ENCODE measurements at regions not wholly inside any gene's neighbourhood (a gene's known extent, or its start where the extent isn't known, plus 50 kb on each side); places are given as distances from the start of the nearest gene placed in this dataset.

DNA sequence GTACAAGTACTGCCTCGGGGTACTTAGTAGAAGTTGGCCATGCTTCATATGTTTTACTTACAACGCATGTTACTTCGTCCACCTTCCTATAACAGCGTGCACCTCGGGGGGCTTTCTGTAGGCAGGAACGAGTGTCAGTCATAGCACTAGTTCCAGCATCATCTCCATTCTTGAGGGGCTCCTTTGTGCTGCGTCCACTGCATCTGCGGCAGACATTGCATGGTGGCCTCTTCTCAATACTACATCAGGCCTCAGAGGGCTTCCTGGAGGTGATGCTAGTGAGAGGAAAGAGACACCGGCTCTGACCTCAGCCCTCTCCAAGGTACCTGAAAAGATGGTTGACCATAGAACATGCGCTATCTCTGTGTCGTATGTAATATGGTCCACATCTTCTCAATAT is 121.2 kb upstream of the RTL1 start:
- Histone ChIP-seq H3K4me3 (ENCODE audit: insufficient read depth, low read length, poor library complexity, severe bottlenecking) (no peak overlapping the region), H3K9ac (ENCODE audit: low read length) (no peak overlapping the region), H3K79me2 (ENCODE audit: insufficient read depth, low read length) (no peaks in the 10 kb centered on the region), H3K9me2 (replicated peaks; ENCODE audit: insufficient read depth, low read length) (no peaks in the 10 kb centered on the region), H3K4me2 (ENCODE audit: low read depth, low read length, poor library complexity, severe bottlenecking) (no peak overlapping the region), H2AFZ (ENCODE audit: low read depth, low read length, severe bottlenecking) (no peak overlapping the region), H3K9me3 (ENCODE audit: insufficient read depth, low read length) (no peaks in the 10 kb centered on the region), H3K36me3 (ENCODE audit: low read length) (no peaks in the 10 kb centered on the region), H3K27ac (ENCODE audit: low read depth, low read length) (no peak overlapping the region), H3F3A (ENCODE audit: insufficient read depth) (no peaks in the 10 kb centered on the region), H4K20me1 (ENCODE audit: low read depth, low read length) (no peaks in the 10 kb centered on the region), H3K27me3 (ENCODE audit: low read length) (no peaks in the 10 kb centered on the region; the same call in 1 of the 2 replicates)
- no peak for TF ChIP-seq EZH2phosphoT487 (conservative IDR thresholded peaks at IDR 0.05; ENCODE audit: low read length)
- TF ChIP-seq, protein P1, sequence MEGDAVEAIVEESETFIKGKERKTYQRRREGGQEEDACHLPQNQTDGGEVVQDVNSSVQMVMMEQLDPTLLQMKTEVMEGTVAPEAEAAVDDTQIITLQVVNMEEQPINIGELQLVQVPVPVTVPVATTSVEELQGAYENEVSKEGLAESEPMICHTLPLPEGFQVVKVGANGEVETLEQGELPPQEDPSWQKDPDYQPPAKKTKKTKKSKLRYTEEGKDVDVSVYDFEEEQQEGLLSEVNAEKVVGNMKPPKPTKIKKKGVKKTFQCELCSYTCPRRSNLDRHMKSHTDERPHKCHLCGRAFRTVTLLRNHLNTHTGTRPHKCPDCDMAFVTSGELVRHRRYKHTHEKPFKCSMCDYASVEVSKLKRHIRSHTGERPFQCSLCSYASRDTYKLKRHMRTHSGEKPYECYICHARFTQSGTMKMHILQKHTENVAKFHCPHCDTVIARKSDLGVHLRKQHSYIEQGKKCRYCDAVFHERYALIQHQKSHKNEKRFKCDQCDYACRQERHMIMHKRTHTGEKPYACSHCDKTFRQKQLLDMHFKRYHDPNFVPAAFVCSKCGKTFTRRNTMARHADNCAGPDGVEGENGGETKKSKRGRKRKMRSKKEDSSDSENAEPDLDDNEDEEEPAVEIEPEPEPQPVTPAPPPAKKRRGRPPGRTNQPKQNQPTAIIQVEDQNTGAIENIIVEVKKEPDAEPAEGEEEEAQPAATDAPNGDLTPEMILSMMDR (IDR thresholded peaks at IDR 0.05; ENCODE audit: insufficient read depth, low read length, poor library complexity, severe bottlenecking) = no peak

- H3K4me2 ChIP-seq (ENCODE audit: low read depth, low read length, poor library complexity, severe bottlenecking) = no peak overlapping the region
- no peak overlapping the region for H3K4me3 ChIP-seq (ENCODE audit: insufficient read depth, low read length, poor library complexity, severe bottlenecking)
- H3F3A ChIP-seq (ENCODE audit: insufficient read depth) = no peaks in the 10 kb centered on the region
- no peaks in the 10 kb centered on the region for H3K36me3 ChIP-seq (ENCODE audit: low read length)
- H3K9ac ChIP-seq (ENCODE audit: low read length) = no peak overlapping the region
- TF ChIP-seq EZH2phosphoT487 (conservative IDR thresholded peaks at IDR 0.05; ENCODE audit: low read length) = no peak
- TF ChIP-seq, protein P1 (IDR thresholded peaks at IDR 0.05; ENCODE audit: insufficient read depth, low read length, poor library complexity, severe bottlenecking) = no peak
- H2AFZ ChIP-seq (ENCODE audit: low read depth, low read length, severe bottlenecking) = no peak overlapping the region
- H4K20me1 ChIP-seq (ENCODE audit: low read depth, low read length) = no peaks in the 10 kb centered on the region
- H3K79me2 ChIP-seq (ENCODE audit: insufficient read depth, low read length) = no peaks in the 10 kb centered on the region
- H3K27ac ChIP-seq (ENCODE audit: low read depth, low read length) = no peak overlapping the region
- H3K9me2 ChIP-seq (replicated peaks; ENCODE audit: insufficient read depth, low read length) = no peaks in the 10 kb centered on the region
- no peaks in the 10 kb centered on the region for H3K9me3 ChIP-seq (ENCODE audit: insufficient read depth, low read length)
- H3K27me3 ChIP-seq (ENCODE audit: low read length) = no peaks in the 10 kb centered on the region; the same call in 1 of the 2 replicates
Observed at GRCh38 chr14:101025131-101025530, 121.6 kb upstream of the RTL1 start.

GRCh38 chr14:101025696-101026095 is 122.2 kb upstream of the RTL1 start:
- no peaks in the 10 kb centered on the region; the same call in 1 of the 2 replicates for H3K27me3 ChIP-seq (ENCODE audit: low read length)
- TF ChIP-seq, protein P1 (IDR thresholded peaks at IDR 0.05; ENCODE audit: insufficient read depth, low read length, poor library complexity, severe bottlenecking) = no peak
- TF ChIP-seq EZH2phosphoT487 (conservative IDR thresholded peaks at IDR 0.05; ENCODE audit: low read length) = no peak

More at GRCh38 chr14:101025696-101026095, 122.2 kb upstream of the RTL1 start:
- H4K20me1 ChIP-seq (ENCODE audit: low read depth, low read length) = no peaks in the 10 kb centered on the region
- H3F3A ChIP-seq (ENCODE audit: insufficient read depth) = no peaks in the 10 kb centered on the region
- no peaks in the 10 kb centered on the region for H3K9me3 ChIP-seq (ENCODE audit: insufficient read depth, low read length)
- no peak overlapping the region for H2AFZ ChIP-seq (ENCODE audit: low read depth, low read length, severe bottlenecking)
- H3K27ac ChIP-seq (ENCODE audit: low read depth, low read length) = no peak overlapping the region
- H3K4me3 ChIP-seq (ENCODE audit: insufficient read depth, low read length, poor library complexity, severe bottlenecking) = no peak overlapping the region
- no peaks in the 10 kb centered on the region for H3K9me2 ChIP-seq (replicated peaks; ENCODE audit: insufficient read depth, low read length)
- no peak overlapping the region for H3K9ac ChIP-seq (ENCODE audit: low read length)
- no peaks in the 10 kb centered on the region for H3K79me2 ChIP-seq (ENCODE audit: insufficient read depth, low read length)
- H3K4me2 ChIP-seq (ENCODE audit: low read depth, low read length, poor library complexity, severe bottlenecking) = no peak overlapping the region
- no peaks in the 10 kb centered on the region for H3K36me3 ChIP-seq (ENCODE audit: low read length)
